ENCODE measurements at regions not wholly inside any gene's neighbourhood (a gene's known extent, or its start where the extent isn't known, plus 50 kb on each side); places are given as distances from the start of the nearest gene placed in this dataset.

GRCh38 chr1:199054694-199055093 is 415.9 kb downstream of the PTPRC start:
- no peaks in the 10 kb centered on the region for H3K36me3 ChIP-seq
- no peaks in the 10 kb centered on the region for H3K27me3 ChIP-seq
- no peaks in the 10 kb centered on the region; the same call in 1 of the 2 replicates for H3K9me3 ChIP-seq
- no peak overlapping the region for H3K4me3 ChIP-seq (ENCODE audit: low read depth, low read length)
- peaks cover 8% of the 10 kb centered on the region; the same call in 1 of the 2 replicates for H3K4me1 ChIP-seq
- DNase-seq: no peak
- TF ChIP-seq CTCF (IDR thresholded peaks at IDR 0.05; ENCODE audit: low read depth, low read length): no peak

GRCh38 chr1:199057322-199057721 is 418.5 kb downstream of the PTPRC start:
- no peaks in the 10 kb centered on the region for H3K36me3 ChIP-seq
- TF ChIP-seq CTCF (IDR thresholded peaks at IDR 0.05; ENCODE audit: low read depth, low read length): no peak
- H3K4me1 ChIP-seq: peaks cover 8% of the 10 kb centered on the region; the same call in 1 of the 2 replicates
- H3K9me3 ChIP-seq: no peaks in the 10 kb centered on the region
- no peak overlapping the region for H3K4me3 ChIP-seq (ENCODE audit: low read depth, low read length)
- no peaks in the 10 kb centered on the region for H3K27me3 ChIP-seq
- no peak for DNase-seq

GRCh38 chr1:199058281-199058680 is 419.4 kb downstream of the PTPRC start:
- H3K27me3 ChIP-seq: no peaks in the 10 kb centered on the region
- H3K4me3 ChIP-seq (ENCODE audit: low read depth, low read length): no peak overlapping the region
- DNase-seq: no peak
- peaks cover 8% of the 10 kb centered on the region; the same call in 1 of the 2 replicates for H3K4me1 ChIP-seq
- H3K36me3 ChIP-seq: no peaks in the 10 kb centered on the region
- TF ChIP-seq CTCF (IDR thresholded peaks at IDR 0.05; ENCODE audit: low read depth, low read length): no peak
- no peaks in the 10 kb centered on the region for H3K9me3 ChIP-seq

- Histone ChIP-seq H3K36me3 (no peaks in the 10 kb centered on the region), H3K4me1 (no peaks in the 10 kb centered on the region; the same call in 1 of the 2 replicates), H3K27me3 (no peaks in the 10 kb centered on the region), H3K4me3 (ENCODE audit: low read depth, low read length) (no peak overlapping the region), H3K9me3 (no peaks in the 10 kb centered on the region)
- no peak for TF ChIP-seq CTCF (IDR thresholded peaks at IDR 0.05; ENCODE audit: low read depth, low read length)
- DNase-seq: no peak
These were observed 426.1 kb downstream of the PTPRC start for GRCh38 chr1:199064971-199065370.

- Histone ChIP-seq H3K9me3 (no peaks in the 10 kb centered on the region), H3K36me3 (no peaks in the 10 kb centered on the region), H3K4me1 (no peaks in the 10 kb centered on the region; the same call in 1 of the 2 replicates), H3K4me3 (ENCODE audit: low read depth, low read length) (no peak overlapping the region), H3K27me3 (no peaks in the 10 kb centered on the region)
- no peak for TF ChIP-seq CTCF (IDR thresholded peaks at IDR 0.05; ENCODE audit: low read depth, low read length)
- no peak for DNase-seq
These were observed 428.6 kb downstream of the PTPRC start for GRCh38 chr1:199067483-199067882.

GRCh38 chr1:199071080-199071479 is 432.2 kb downstream of the PTPRC start:
- DNase-seq: no peak

More at GRCh38 chr1:199071080-199071479, 432.2 kb downstream of the PTPRC start:
- Histone ChIP-seq H3K4me1 (no peaks in the 10 kb centered on the region; the same call in 1 of the 2 replicates), H3K4me3 (ENCODE audit: low read depth, low read length) (no peak overlapping the region), H3K9me3 (no peaks in the 10 kb centered on the region), H3K36me3 (no peaks in the 10 kb centered on the region), H3K27me3 (no peaks in the 10 kb centered on the region)
- TF ChIP-seq CTCF (IDR thresholded peaks at IDR 0.05; ENCODE audit: low read depth, low read length): no peak

Data from BE2C (cell line).